ENCODE measurements at regions not wholly inside any gene's neighbourhood (a gene's known extent, or its start where the extent isn't known, plus 50 kb on each side); places are given as distances from the start of the nearest gene placed in this dataset.

GRCh38 chr22:48425641-48426040, 1402.0 kb downstream of the BRD1 start:
- no peaks in the 10 kb centered on the region for H3K36me3 ChIP-seq

GRCh38 chr22:48425091-48425506, 1402.6 kb downstream of the BRD1 start:
- Histone ChIP-seq H3K27me3 (peaks cover 0 to 74% (median 0%) of the 10 kb centered on the region in 3 donors), H3K36me3 (no peaks in the 10 kb centered on the region), H3K4me1 (no peaks in the 10 kb centered on the region), H3K9me3 (no peaks in the 10 kb centered on the region), H3K4me3 (no peak overlapping the region), H3K27ac (no peak overlapping the region)
- intact Hi-C loops (cut with DNase I; ENCODE audit: low total_unique reads) = no loop called here
- 80 to 86% (median 83%) methylated on average over 9 to 15 of the region's 15 CpGs for WGBS, 5 donors
- no peak for TF ChIP-seq POLR2AphosphoS5 (IDR thresholded peaks at IDR 0.05)
- TF ChIP-seq EP300 (IDR thresholded peaks at IDR 0.05) = no peak
- no peak for TF ChIP-seq POLR2A (IDR thresholded peaks at IDR 0.05)
- TF ChIP-seq, protein P1, sequence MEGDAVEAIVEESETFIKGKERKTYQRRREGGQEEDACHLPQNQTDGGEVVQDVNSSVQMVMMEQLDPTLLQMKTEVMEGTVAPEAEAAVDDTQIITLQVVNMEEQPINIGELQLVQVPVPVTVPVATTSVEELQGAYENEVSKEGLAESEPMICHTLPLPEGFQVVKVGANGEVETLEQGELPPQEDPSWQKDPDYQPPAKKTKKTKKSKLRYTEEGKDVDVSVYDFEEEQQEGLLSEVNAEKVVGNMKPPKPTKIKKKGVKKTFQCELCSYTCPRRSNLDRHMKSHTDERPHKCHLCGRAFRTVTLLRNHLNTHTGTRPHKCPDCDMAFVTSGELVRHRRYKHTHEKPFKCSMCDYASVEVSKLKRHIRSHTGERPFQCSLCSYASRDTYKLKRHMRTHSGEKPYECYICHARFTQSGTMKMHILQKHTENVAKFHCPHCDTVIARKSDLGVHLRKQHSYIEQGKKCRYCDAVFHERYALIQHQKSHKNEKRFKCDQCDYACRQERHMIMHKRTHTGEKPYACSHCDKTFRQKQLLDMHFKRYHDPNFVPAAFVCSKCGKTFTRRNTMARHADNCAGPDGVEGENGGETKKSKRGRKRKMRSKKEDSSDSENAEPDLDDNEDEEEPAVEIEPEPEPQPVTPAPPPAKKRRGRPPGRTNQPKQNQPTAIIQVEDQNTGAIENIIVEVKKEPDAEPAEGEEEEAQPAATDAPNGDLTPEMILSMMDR (IDR thresholded peaks at IDR 0.05) = no peak
- no peak for DNase-seq

More at GRCh38 chr22:48425641-48426040, 1402.0 kb downstream of the BRD1 start:
- Histone ChIP-seq H3K9me3 (no peaks in the 10 kb centered on the region), H3K4me1 (no peaks in the 10 kb centered on the region), H3K4me3 (no peak overlapping the region), H3K27ac (no peak overlapping the region), H3K27me3 (peaks cover 0 to 74% (median 0%) of the 10 kb centered on the region in 3 donors)
- DNase-seq = no peak
- intact Hi-C loops (cut with DNase I; ENCODE audit: low total_unique reads) = no loop called here
- WGBS, 5 donors = 86 to 100% (median 91%) methylated on average over 5 to 12 of the region's 12 CpGs
- TF ChIP-seq POLR2A (IDR thresholded peaks at IDR 0.05) (no peak), POLR2AphosphoS5 (IDR thresholded peaks at IDR 0.05) (no peak), EP300 (IDR thresholded peaks at IDR 0.05) (no peak)
- TF ChIP-seq, protein P1 (IDR thresholded peaks at IDR 0.05) = no peak

DNA sequence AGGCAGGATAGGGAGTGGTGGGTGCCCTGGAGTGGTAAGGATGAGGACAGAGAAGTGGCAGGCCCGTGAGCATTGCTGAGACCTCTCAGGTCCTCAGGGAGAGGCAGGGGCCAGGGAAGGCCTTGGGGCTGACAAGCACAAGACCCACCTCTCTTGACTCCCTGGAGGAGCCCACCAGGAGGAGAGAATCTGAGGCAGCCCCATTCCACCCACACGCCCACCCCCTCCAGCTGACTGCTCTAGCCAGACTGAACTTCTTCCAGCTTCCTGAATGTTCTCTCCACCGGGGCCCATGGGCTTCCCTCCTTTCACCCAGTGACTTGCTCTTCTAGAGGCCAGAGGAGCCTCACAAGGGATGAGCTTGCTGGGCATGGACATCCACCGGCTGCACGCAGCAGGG, 1403.0 kb downstream of the BRD1 start:
- DNase-seq = no peak
- Histone ChIP-seq H3K4me3 (no peak overlapping the region), H3K27ac (no peak overlapping the region), H3K27me3 (peaks cover 0 to 71% (median 0%) of the 10 kb centered on the region in 3 donors), H3K36me3 (no peaks in the 10 kb centered on the region), H3K9me3 (no peaks in the 10 kb centered on the region), H3K4me1 (no peaks in the 10 kb centered on the region)
- WGBS, 5 donors = 61 to 82% (median 69%) methylated on average over 3 to 5 of the region's 5 CpGs
- intact Hi-C loops (cut with DNase I; ENCODE audit: low total_unique reads) = no loop called here
- TF ChIP-seq POLR2AphosphoS5 (IDR thresholded peaks at IDR 0.05) (no peak), POLR2A (IDR thresholded peaks at IDR 0.05) (no peak), EP300 (IDR thresholded peaks at IDR 0.05) (no peak)
- TF ChIP-seq, protein P1 (IDR thresholded peaks at IDR 0.05) = no peak

DNA sequence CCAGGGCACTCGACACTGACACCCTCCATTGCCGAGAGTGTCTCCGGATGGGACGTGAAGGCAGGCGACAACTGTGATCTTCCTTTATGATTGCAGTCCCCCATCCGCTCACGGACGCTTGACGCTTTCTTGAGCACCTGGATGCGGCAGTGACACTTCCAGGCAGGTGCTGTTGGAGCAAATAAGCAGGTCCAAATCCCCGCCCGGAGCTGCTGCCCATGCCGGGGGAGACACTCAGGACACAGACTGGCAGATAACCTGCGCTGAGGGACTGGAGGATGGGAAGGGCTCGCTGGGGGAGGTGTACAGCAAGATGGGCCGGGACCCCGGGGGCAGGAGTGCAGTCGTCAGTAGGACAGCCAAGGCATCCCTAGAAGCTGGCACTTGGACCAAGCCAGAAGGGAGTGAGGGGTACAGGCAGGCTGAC, 1403.5 kb downstream of the BRD1 start:
- TF ChIP-seq POLR2A (IDR thresholded peaks at IDR 0.05) = no peak
- TF ChIP-seq POLR2AphosphoS5 (IDR thresholded peaks at IDR 0.05) = no peak
- TF ChIP-seq, protein P1 (IDR thresholded peaks at IDR 0.05) = no peak
- no peak for TF ChIP-seq EP300 (IDR thresholded peaks at IDR 0.05)
- H3K27me3 ChIP-seq = peaks cover 0 to 67% (median 0%) of the 10 kb centered on the region in 3 donors
- H3K27ac ChIP-seq = no peak overlapping the region
- DNase-seq = no peak
- H3K4me3 ChIP-seq = no peak overlapping the region
- intact Hi-C loops (cut with DNase I; ENCODE audit: low total_unique reads) = no loop called here
- no peaks in the 10 kb centered on the region for H3K9me3 ChIP-seq
- H3K4me1 ChIP-seq = no peaks in the 10 kb centered on the region
- no peaks in the 10 kb centered on the region for H3K36me3 ChIP-seq
- WGBS, 5 donors = 82 to 90% (median 85%) methylated on average over 18 of the region's 18 CpGs
